Endothelial cell of umbilical vein (primary cell): ENCODE measurements at regions not wholly inside any gene's neighbourhood (a gene's known extent, or its start where the extent isn't known, plus 50 kb on each side); places are given as distances from the start of the nearest gene placed in this dataset.

Source experiments
- CTCF ChIP-seq, 2 donors: IDR thresholded peaks; 1 replicate in 1 of 2; 2 replicates in 1 of 2; pipeline ENCODE4 v1.5.1; 2011; ENCODE audit warnings: low read length in 2 of 2, mild to moderate bottlenecking in 2 of 2, moderate library complexity in 2 of 2, control low read depth in 1 of 2, inconsistent platforms in 1 of 2, low read depth in 1 of 2; ENCODE audit not compliant: insufficient read depth in 1 of 2; ENCODE audit errors: extremely low read depth in 1 of 2
- EZH2 ChIP-seq: IDR thresholded peaks from 2 replicates; pipeline ENCODE4 v1.6.1; 2012; ENCODE audit warnings: borderline replicate concordance, low read depth, mild to moderate bottlenecking, moderate library complexity, low read length, inconsistent platforms; ENCODE audit not compliant: severe bottlenecking
- FOS ChIP-seq: IDR thresholded peaks from 2 replicates; pipeline ENCODE4 v1.6.1; 2011; ENCODE audit warnings: mild to moderate bottlenecking, low read length, moderate library complexity, borderline replicate concordance; ENCODE audit not compliant: insufficient read depth
- MAX ChIP-seq: IDR thresholded peaks from 2 replicates; pipeline ENCODE4 v1.6.1; 2011; ENCODE audit not compliant: insufficient read depth, insufficient read length
- MYC ChIP-seq: IDR thresholded peaks from one replicate; pipeline ENCODE4 v1.6.1; 2011; ENCODE audit warnings: mild to moderate bottlenecking, low read depth, low read length
- POLR2A ChIP-seq: IDR thresholded peaks from 2 replicates; pipeline ENCODE4 v1.6.1; 2012; ENCODE audit warnings: low read depth, mild to moderate bottlenecking, control low read depth, low read length
- POLR2AphosphoS5 ChIP-seq: IDR thresholded peaks from 2 replicates; pipeline ENCODE4 v1.6.1; 2012; ENCODE audit warnings: low read depth, mild to moderate bottlenecking, control low read depth, low read length, moderate library complexity; ENCODE audit not compliant: insufficient read depth

- peak in 1 of 2 donors; percentile 12 for TF ChIP-seq CTCF (IDR thresholded peaks at IDR 0.05; ENCODE audit: extremely low read depth in 1 of 2, insufficient read depth in 1 of 2, low read depth in 1 of 2, low read length in 2 of 2)
- no peak for TF ChIP-seq POLR2AphosphoS5
- TF ChIP-seq MAX: no peak
- no peak for TF ChIP-seq EZH2
- no peak for TF ChIP-seq FOS
- TF ChIP-seq POLR2A: no peak
- no peak for TF ChIP-seq MYC
These were observed 501.8 kb downstream of the EFNB2 start for GRCh38 chr13:106033659-106034058.
